Brain microvascular endothelial cell (primary cell): ENCODE measurements at regions not wholly inside any gene's neighbourhood (a gene's known extent, or its start where the extent isn't known, plus 50 kb on each side); places are given as distances from the start of the nearest gene placed in this dataset.

ENCODE experiments used
- DNase-seq: peaks from one replicate; pipeline ENCODE4 v3.0.0-alpha.2; 2020
- H3K27ac ChIP-seq: fragments of 250-450 bp; sonication (Bioruptor Pico); 2 replicates; pipeline ENCODE4 v1.5.1; 2020; ENCODE audit warnings: mild to moderate bottlenecking, moderate library complexity
- H3K27me3 ChIP-seq: fragments of 250-450 bp; sonication (Bioruptor Pico); replicated peaks from 2 replicates; pipeline ENCODE4 v1.5.1; 2020; ENCODE audit warnings: mild to moderate bottlenecking
- H3K36me3 ChIP-seq: fragments of 250-450 bp; sonication (Bioruptor Pico); replicated peaks from 2 replicates; pipeline ENCODE4 v1.5.1; 2020; ENCODE audit warnings: mild to moderate bottlenecking
- H3K4me3 ChIP-seq: 2 replicates; pipeline ENCODE4 v1.5.1; 2011; ENCODE audit warnings: low read depth, mild to moderate bottlenecking, control low read depth, low read length, moderate library complexity
- in situ Hi-C: cut with HindIII; loops from 2 replicates; pipeline ENCODE4 v1.10.0; 2017; ENCODE audit warnings: low sequenced_read_pairs, low pct_ligation_motif_present
- TF ChIP-seq, protein P1 (sequence below): IDR thresholded peaks from 2 replicates; pipeline ENCODE4 v1.5.1; 2011; ENCODE audit warnings: low read depth, mild to moderate bottlenecking, moderate library complexity, low read length, control low read depth, inconsistent platforms; ENCODE audit errors: missing control alignments

- TF ChIP-seq, protein P1, sequence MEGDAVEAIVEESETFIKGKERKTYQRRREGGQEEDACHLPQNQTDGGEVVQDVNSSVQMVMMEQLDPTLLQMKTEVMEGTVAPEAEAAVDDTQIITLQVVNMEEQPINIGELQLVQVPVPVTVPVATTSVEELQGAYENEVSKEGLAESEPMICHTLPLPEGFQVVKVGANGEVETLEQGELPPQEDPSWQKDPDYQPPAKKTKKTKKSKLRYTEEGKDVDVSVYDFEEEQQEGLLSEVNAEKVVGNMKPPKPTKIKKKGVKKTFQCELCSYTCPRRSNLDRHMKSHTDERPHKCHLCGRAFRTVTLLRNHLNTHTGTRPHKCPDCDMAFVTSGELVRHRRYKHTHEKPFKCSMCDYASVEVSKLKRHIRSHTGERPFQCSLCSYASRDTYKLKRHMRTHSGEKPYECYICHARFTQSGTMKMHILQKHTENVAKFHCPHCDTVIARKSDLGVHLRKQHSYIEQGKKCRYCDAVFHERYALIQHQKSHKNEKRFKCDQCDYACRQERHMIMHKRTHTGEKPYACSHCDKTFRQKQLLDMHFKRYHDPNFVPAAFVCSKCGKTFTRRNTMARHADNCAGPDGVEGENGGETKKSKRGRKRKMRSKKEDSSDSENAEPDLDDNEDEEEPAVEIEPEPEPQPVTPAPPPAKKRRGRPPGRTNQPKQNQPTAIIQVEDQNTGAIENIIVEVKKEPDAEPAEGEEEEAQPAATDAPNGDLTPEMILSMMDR = no peak
- in situ Hi-C loops = no loop called here
- Histone ChIP-seq H3K27me3 (no peaks in the 10 kb centered on the region), H3K36me3 (no peaks in the 10 kb centered on the region), H3K27ac (no peak overlapping the region), H3K4me3 (no peak overlapping the region)
- no peak for DNase-seq
Measured at GRCh38 chr2:2827046-2827636, 496.1 kb upstream of the MYT1L start.

- in situ Hi-C loops = no loop called here
- Histone ChIP-seq H3K27me3 (no peaks in the 10 kb centered on the region), H3K27ac (no peak overlapping the region), H3K36me3 (no peaks in the 10 kb centered on the region), H3K4me3 (no peak overlapping the region)
- DNase-seq = no peak
- TF ChIP-seq, protein P1 = no peak
Measured at GRCh38 chr2:2826621-2827020, 495.5 kb upstream of the MYT1L start.

- H3K27ac ChIP-seq = no peak overlapping the region
- no peak for DNase-seq
- H3K4me3 ChIP-seq = no peak overlapping the region
- TF ChIP-seq, protein P1 = no peak
- H3K27me3 ChIP-seq = no peaks in the 10 kb centered on the region
- H3K36me3 ChIP-seq = no peaks in the 10 kb centered on the region
- in situ Hi-C loops = no loop called here
Measured at GRCh38 chr2:2826209-2826551, 495.1 kb upstream of the MYT1L start.

DNA sequence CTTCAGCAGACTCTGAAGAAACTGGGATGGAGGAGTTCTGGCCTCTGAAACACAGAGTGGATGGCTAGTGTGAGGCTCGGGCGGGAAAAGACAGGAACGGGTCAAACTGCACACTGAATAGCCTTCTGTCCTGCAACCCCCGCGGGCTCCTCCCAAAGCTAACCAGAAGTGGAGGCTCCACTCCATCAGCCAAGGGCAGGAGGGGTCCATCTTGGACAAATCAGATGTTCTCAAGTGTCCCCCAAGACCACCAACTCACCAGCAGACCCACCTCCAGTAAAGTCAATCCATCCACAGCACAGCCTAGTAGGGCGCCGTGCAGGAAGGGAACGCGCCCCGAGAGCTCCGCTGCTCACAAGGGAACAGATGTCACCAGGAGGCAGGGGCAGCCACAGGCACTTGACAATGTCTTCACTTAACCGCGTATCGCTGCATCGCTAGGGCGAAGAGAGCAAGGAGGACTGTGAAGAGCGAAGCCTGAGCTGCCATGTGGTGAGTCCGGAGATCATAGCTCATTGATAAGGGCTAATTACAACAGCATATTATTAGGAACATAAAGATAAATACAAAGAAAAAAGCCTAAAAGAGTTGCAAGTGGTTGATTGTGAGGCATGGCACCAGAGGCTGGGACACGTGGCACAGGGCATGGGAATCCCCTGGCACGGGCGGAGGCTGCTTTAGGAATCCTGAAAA lies 494.6 kb upstream of the MYT1L start:
- DNase-seq = no peak

GRCh38 chr2:2825062-2825461 lies 494.0 kb upstream of the MYT1L start:
- in situ Hi-C loops = no loop called here
- H3K4me3 ChIP-seq = no peak overlapping the region

More for the DNA sequence above, 494.6 kb upstream of the MYT1L start:
- Histone ChIP-seq H3K4me3 (no peak overlapping the region), H3K36me3 (no peaks in the 10 kb centered on the region), H3K27me3 (no peaks in the 10 kb centered on the region), H3K27ac (no peak overlapping the region)
- in situ Hi-C loops = no loop called here
- TF ChIP-seq, protein P1 = no peak

More at GRCh38 chr2:2825062-2825461, 494.0 kb upstream of the MYT1L start:
- no peak for DNase-seq
- no peaks in the 10 kb centered on the region for H3K27me3 ChIP-seq
- H3K36me3 ChIP-seq = no peaks in the 10 kb centered on the region
- H3K27ac ChIP-seq = no peak overlapping the region
- TF ChIP-seq, protein P1 = no peak
